GM21529 (cell line): ENCODE measurements at regions not wholly inside any gene's neighbourhood (a gene's known extent, or its start where the extent isn't known, plus 50 kb on each side); places are given as distances from the start of the nearest gene placed in this dataset.
"Not testable (repeated sequence)": the region's sequence is repeated elsewhere in the genome, so short reads cannot be mapped to it uniquely, and the experiment has no call there.

Experiments used
- ATAC-seq: cut with Tn5 transposase; IDR thresholded peaks from one replicate; pipeline ENCODE4 v1.9.1; 2021; ENCODE audit not compliant: unreplicated experiment

GRCh38 chr12:131407221-131408035 is 303.5 kb upstream of the SFSWAP start:
- no peak for ATAC-seq

GRCh38 chr12:131408036-131408365 is 302.9 kb upstream of the SFSWAP start:
- no peak for ATAC-seq

GRCh38 chr12:131408484-131408883 is 302.4 kb upstream of the SFSWAP start:
- ATAC-seq, result no peak

GRCh38 chr12:131409211-131409610 is 301.7 kb upstream of the SFSWAP start:
- ATAC-seq, result no peak

GRCh38 chr12:131411827-131412226 is 299.1 kb upstream of the SFSWAP start:
- ATAC-seq, result not testable (repeated sequence)

GRCh38 chr12:131413006-131413405 is 297.9 kb upstream of the SFSWAP start:
- no peak for ATAC-seq

- no peak for ATAC-seq
Observed at GRCh38 chr12:131413471-131413870, 297.4 kb upstream of the SFSWAP start.

GRCh38 chr12:131414155-131414922 is 296.6 kb upstream of the SFSWAP start:
- not testable (repeated sequence) for ATAC-seq

- ATAC-seq, result no peak
Observed at GRCh38 chr12:131415781-131416180, 295.1 kb upstream of the SFSWAP start.

GRCh38 chr12:131418121-131418520 is 292.8 kb upstream of the SFSWAP start:
- no peak for ATAC-seq

GRCh38 chr12:131418884-131419283 is 292.0 kb upstream of the SFSWAP start:
- ATAC-seq, result no peak

- no peak for ATAC-seq
Observed at GRCh38 chr12:131420867-131421447, 289.9 kb upstream of the SFSWAP start.

GRCh38 chr12:131421509-131422186 is 289.2 kb upstream of the SFSWAP start:
- no peak for ATAC-seq

GRCh38 chr12:131422187-131422520 is 288.7 kb upstream of the SFSWAP start:
- ATAC-seq, result no peak

- ATAC-seq, result no peak
Observed at GRCh38 chr12:131422744-131423143, 288.1 kb upstream of the SFSWAP start.

GRCh38 chr12:131424270-131424669 is 286.6 kb upstream of the SFSWAP start:
- no peak for ATAC-seq

- no peak for ATAC-seq
Observed at GRCh38 chr12:131425112-131426075, 285.5 kb upstream of the SFSWAP start.

- ATAC-seq, result no peak
Observed at GRCh38 chr12:131428091-131428685, 282.7 kb upstream of the SFSWAP start.

GRCh38 chr12:131429221-131429620 is 281.7 kb upstream of the SFSWAP start:
- ATAC-seq, result not testable (repeated sequence)

GRCh38 chr12:131429697-131430096 is 281.2 kb upstream of the SFSWAP start:
- not testable (repeated sequence) for ATAC-seq
